Fibroblast of mammary gland (primary cell): ENCODE measurements at regions not wholly inside any gene's neighbourhood (a gene's known extent, or its start where the extent isn't known, plus 50 kb on each side); places are given as distances from the start of the nearest gene placed in this dataset.

Experiments
- DNase-seq: peaks from one replicate; pipeline ENCODE4 v3.0.0-alpha.2; 2010; ENCODE audit warnings: low read depth
- H3K4me3 ChIP-seq: 2 replicates; pipeline ENCODE4 v1.5.1; 2011; ENCODE audit warnings: low read depth, mild to moderate bottlenecking, low read length, moderate library complexity; ENCODE audit not compliant: control insufficient read depth
- CTCF ChIP-seq: conservative IDR thresholded peaks from 2 replicates; pipeline ENCODE4 v1.5.1; 2011; ENCODE audit warnings: low read depth, low read length, inconsistent platforms; ENCODE audit not compliant: control insufficient read depth, insufficient read depth

- TF ChIP-seq CTCF: no peak
- H3K4me3 ChIP-seq: no peak overlapping the region
- no peak for DNase-seq
Observed at GRCh38 chr1:185631843-185632242, 102.3 kb upstream of the HMCN1 start.

- no peak overlapping the region for H3K4me3 ChIP-seq
- no peak for TF ChIP-seq CTCF
- no peak for DNase-seq
Observed at GRCh38 chr1:185627761-185628501, 106.3 kb upstream of the HMCN1 start.

GRCh38 chr1:185627171-185627570, 107.0 kb upstream of the HMCN1 start:
- no peak for TF ChIP-seq CTCF
- no peak overlapping the region for H3K4me3 ChIP-seq
- DNase-seq: no peak

GRCh38 chr1:185626344-185626743, 107.8 kb upstream of the HMCN1 start:
- no peak for DNase-seq
- TF ChIP-seq CTCF: no peak
- no peak overlapping the region for H3K4me3 ChIP-seq

- peak; percentile 10 for DNase-seq
- no peak overlapping the region for H3K4me3 ChIP-seq
- no peak for TF ChIP-seq CTCF
Observed at GRCh38 chr1:185610954-185611353, 123.2 kb upstream of the HMCN1 start.

- no peak overlapping the region for H3K4me3 ChIP-seq
- TF ChIP-seq CTCF: no peak
- no peak for DNase-seq
Observed at GRCh38 chr1:185608177-185608576, 126.0 kb upstream of the HMCN1 start.
